ENCODE measurements at regions not wholly inside any gene's neighbourhood (a gene's known extent, or its start where the extent isn't known, plus 50 kb on each side); places are given as distances from the start of the nearest gene placed in this dataset.

DNA sequence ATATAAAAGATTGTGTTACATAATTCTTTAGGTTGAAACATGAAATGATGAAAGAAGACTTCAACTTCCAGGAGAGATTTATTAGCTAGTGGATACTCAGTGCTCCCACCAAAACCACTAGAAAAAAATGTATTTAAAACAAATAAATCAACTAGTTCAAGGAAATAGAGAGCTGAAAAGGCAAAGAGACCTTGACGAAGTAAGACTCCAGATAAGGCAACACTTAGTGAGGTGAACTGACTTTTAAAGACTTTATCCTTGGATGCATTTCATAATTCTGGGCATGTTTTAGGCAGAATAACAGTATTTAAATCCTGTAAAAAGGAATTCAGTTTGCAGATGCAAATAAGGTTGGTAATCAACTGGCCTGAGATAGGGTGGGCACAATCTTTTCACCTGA is 1150.7 kb downstream of the FSCB start:
- ChIA-PET CTCF (no interaction called here), POLR2A (no interaction called here)
- Histone ChIP-seq H3K27ac (no peak overlapping the region), H3K9me3 (no peaks in the 10 kb centered on the region), H3K4me2 (no peak overlapping the region), H3K4me3 (no peak overlapping the region), H3K4me1 (no peaks in the 10 kb centered on the region)
- DNase-seq (ENCODE audit: low read depth in 1 of 2, low spot score in 1 of 2) (no peak), ATAC-seq (no peak), FAIRE-seq (no peak)
- TF ChIP-seq EHF (CRISPR knock-in tag; IDR thresholded peaks at IDR 0.05) (no peak), MAX (IDR thresholded peaks at IDR 0.05) (no peak), RAD21 (conservative IDR thresholded peaks at IDR 0.05 in 1 of 2, IDR thresholded peaks at IDR 0.05 in 1 of 2) (no peak), CEBPB (IDR thresholded peaks at IDR 0.05) (no peak), HOXB5 (CRISPR knock-in tag; IDR thresholded peaks at IDR 0.05) (no peak), RARB (CRISPR knock-in tag; IDR thresholded peaks at IDR 0.05) (no peak), HOXB13 (CRISPR knock-in tag; IDR thresholded peaks at IDR 0.05; ENCODE audit: low read depth) (no peak), FOSB (CRISPR knock-in tag; IDR thresholded peaks at IDR 0.05) (no peak), ELK1 (IDR thresholded peaks at IDR 0.05; ENCODE audit: low read depth, low read length) (no peak)
- WGBS (ENCODE audit: missing lambda C conversion rate), result 22% methylated on average over 1 of the region's 1 CpG

GRCh38 chr14:43341921-43342320 is 1165.2 kb downstream of the FSCB start:
- Histone ChIP-seq H3K27ac (no peak overlapping the region), H3K9me3 (no peaks in the 10 kb centered on the region), H3K4me1 (no peaks in the 10 kb centered on the region), H3K4me3 (no peak overlapping the region), H3K4me2 (no peak overlapping the region)
- 21% methylated on average over 2 of the region's 3 CpGs for WGBS (ENCODE audit: missing lambda C conversion rate)
- DNase-seq (ENCODE audit: low read depth in 1 of 2, low spot score in 1 of 2) (no peak), FAIRE-seq (no peak), ATAC-seq (no peak)
- ChIA-PET CTCF (no interaction called here), POLR2A (no interaction called here)
- TF ChIP-seq RNF2 (IDR thresholded peaks at IDR 0.05; ENCODE audit: borderline replicate concordance, low read depth) (no peak), EHF (CRISPR knock-in tag; IDR thresholded peaks at IDR 0.05) (no peak), HEYL (CRISPR knock-in tag; IDR thresholded peaks at IDR 0.05) (no peak), RCOR1 (IDR thresholded peaks at IDR 0.05; ENCODE audit: low read depth, low read length) (no peak), E2F6 (IDR thresholded peaks at IDR 0.05; ENCODE audit: borderline replicate concordance, low read depth) (no peak), BHLHE40 (IDR thresholded peaks at IDR 0.05; ENCODE audit: low read depth, low read length) (no peak), FOSL2 (IDR thresholded peaks at IDR 0.05) (no peak), FOSL2 (CRISPR knock-in tag; IDR thresholded peaks at IDR 0.05) (no peak), RFX5 (IDR thresholded peaks at IDR 0.05) (no peak)
- TF ChIP-seq, protein P1, sequence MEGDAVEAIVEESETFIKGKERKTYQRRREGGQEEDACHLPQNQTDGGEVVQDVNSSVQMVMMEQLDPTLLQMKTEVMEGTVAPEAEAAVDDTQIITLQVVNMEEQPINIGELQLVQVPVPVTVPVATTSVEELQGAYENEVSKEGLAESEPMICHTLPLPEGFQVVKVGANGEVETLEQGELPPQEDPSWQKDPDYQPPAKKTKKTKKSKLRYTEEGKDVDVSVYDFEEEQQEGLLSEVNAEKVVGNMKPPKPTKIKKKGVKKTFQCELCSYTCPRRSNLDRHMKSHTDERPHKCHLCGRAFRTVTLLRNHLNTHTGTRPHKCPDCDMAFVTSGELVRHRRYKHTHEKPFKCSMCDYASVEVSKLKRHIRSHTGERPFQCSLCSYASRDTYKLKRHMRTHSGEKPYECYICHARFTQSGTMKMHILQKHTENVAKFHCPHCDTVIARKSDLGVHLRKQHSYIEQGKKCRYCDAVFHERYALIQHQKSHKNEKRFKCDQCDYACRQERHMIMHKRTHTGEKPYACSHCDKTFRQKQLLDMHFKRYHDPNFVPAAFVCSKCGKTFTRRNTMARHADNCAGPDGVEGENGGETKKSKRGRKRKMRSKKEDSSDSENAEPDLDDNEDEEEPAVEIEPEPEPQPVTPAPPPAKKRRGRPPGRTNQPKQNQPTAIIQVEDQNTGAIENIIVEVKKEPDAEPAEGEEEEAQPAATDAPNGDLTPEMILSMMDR (IDR thresholded peaks at IDR 0.05), result no peak

- Histone ChIP-seq H3K4me3 (no peak overlapping the region), H3K4me1 (no peaks in the 10 kb centered on the region), H3K9me3 (no peaks in the 10 kb centered on the region), H3K27ac (no peak overlapping the region), H3K4me2 (no peak overlapping the region)
- 5% methylated on average over 1 of the region's 1 CpG for WGBS (ENCODE audit: missing lambda C conversion rate)
- FAIRE-seq, result no peak
- CTCF ChIA-PET, result interaction anchor here (0.6 kb wide), 1 partner anchor 1456 kb away, joined by 3 read pairs; no protein-coding TSS in a partner anchor
- ATAC-seq, result no peak
- POLR2A ChIA-PET, result no interaction called here
- TF ChIP-seq FOSL2 (IDR thresholded peaks at IDR 0.05) (no peak), FOSL2 (CRISPR knock-in tag; IDR thresholded peaks at IDR 0.05) (peak; percentile 39), NPAS2 (CRISPR knock-in tag; IDR thresholded peaks at IDR 0.05; ENCODE audit: borderline replicate concordance) (no peak), MAFK (IDR thresholded peaks at IDR 0.05; ENCODE audit: partially characterized antibody) (peak; percentile 64)
- DNase-seq (ENCODE audit: low read depth in 1 of 2, low spot score in 1 of 2), result no peak
These were observed 1168.4 kb downstream of the FSCB start for GRCh38 chr14:43338713-43339112.
